ENCODE measurements at regions not wholly inside any gene's neighbourhood (a gene's known extent, or its start where the extent isn't known, plus 50 kb on each side); places are given as distances from the start of the nearest gene placed in this dataset.

DNA sequence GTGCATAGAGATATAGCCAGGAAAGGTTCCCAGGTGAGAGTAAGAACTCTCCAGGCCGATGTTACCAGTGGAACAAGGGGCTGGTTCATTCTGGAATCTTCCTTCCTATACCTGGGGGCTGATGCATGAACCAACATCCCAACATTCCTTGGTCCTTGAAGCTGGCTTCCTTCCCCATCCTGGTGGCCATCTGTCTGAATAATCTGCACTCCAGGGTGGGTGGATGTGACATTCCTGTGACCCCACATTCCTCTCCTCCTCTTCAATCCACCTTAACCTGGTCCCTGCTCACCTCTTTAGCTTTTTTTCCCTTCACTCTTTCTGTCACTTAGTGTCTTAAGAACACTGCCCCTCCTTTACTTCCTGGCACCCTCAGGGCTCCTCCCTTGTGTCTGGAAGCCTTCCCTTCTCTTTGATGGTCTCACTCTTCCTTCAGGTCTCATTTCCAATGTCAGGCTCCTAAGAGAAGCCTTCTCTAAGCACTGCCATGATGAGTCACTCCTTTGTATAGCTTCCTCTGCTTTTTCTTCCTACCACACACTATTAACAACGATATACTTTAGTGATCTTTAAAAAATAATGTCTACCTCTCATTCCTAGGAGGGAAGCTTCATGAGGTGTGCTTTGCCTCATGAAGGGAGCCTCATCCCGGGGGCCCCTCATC, 80.3 kb downstream of the BOD1 start:
- TF ChIP-seq, protein P1, sequence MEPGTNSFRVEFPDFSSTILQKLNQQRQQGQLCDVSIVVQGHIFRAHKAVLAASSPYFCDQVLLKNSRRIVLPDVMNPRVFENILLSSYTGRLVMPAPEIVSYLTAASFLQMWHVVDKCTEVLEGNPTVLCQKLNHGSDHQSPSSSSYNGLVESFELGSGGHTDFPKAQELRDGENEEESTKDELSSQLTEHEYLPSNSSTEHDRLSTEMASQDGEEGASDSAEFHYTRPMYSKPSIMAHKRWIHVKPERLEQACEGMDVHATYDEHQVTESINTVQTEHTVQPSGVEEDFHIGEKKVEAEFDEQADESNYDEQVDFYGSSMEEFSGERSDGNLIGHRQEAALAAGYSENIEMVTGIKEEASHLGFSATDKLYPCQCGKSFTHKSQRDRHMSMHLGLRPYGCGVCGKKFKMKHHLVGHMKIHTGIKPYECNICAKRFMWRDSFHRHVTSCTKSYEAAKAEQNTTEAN (CRISPR knock-in tag; IDR thresholded peaks at IDR 0.05) = no peak
- TF ChIP-seq, protein P2, sequence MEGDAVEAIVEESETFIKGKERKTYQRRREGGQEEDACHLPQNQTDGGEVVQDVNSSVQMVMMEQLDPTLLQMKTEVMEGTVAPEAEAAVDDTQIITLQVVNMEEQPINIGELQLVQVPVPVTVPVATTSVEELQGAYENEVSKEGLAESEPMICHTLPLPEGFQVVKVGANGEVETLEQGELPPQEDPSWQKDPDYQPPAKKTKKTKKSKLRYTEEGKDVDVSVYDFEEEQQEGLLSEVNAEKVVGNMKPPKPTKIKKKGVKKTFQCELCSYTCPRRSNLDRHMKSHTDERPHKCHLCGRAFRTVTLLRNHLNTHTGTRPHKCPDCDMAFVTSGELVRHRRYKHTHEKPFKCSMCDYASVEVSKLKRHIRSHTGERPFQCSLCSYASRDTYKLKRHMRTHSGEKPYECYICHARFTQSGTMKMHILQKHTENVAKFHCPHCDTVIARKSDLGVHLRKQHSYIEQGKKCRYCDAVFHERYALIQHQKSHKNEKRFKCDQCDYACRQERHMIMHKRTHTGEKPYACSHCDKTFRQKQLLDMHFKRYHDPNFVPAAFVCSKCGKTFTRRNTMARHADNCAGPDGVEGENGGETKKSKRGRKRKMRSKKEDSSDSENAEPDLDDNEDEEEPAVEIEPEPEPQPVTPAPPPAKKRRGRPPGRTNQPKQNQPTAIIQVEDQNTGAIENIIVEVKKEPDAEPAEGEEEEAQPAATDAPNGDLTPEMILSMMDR (IDR thresholded peaks at IDR 0.05) = no peak
- no peak for TF ChIP-seq NFE2L1 (CRISPR knock-in tag; IDR thresholded peaks at IDR 0.05)
- no peak for TF ChIP-seq CREB1 (CRISPR knock-in tag; IDR thresholded peaks at IDR 0.05)
- TF ChIP-seq CBFB (CRISPR knock-in tag; IDR thresholded peaks at IDR 0.05; ENCODE audit: low read depth) = no peak
- TF ChIP-seq NFYB (CRISPR knock-in tag; conservative IDR thresholded peaks at IDR 0.05; ENCODE audit: low read depth) = no peak
- no peak for TF ChIP-seq ZNF121 (CRISPR knock-in tag; IDR thresholded peaks at IDR 0.05)
- TF ChIP-seq, protein P3, sequence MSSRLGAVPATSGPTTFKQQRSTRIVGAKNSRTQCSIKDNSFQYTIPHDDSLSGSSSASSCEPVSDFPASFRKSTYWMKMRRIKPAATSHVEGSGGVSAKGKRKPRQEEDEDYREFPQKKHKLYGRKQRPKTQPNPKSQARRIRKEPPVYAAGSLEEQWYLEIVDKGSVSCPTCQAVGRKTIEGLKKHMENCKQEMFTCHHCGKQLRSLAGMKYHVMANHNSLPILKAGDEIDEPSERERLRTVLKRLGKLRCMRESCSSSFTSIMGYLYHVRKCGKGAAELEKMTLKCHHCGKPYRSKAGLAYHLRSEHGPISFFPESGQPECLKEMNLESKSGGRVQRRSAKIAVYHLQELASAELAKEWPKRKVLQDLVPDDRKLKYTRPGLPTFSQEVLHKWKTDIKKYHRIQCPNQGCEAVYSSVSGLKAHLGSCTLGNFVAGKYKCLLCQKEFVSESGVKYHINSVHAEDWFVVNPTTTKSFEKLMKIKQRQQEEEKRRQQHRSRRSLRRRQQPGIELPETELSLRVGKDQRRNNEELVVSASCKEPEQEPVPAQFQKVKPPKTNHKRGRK (CRISPR knock-in tag; IDR thresholded peaks at IDR 0.05; ENCODE audit: borderline replicate concordance) = no peak
- TF ChIP-seq, protein P4, sequence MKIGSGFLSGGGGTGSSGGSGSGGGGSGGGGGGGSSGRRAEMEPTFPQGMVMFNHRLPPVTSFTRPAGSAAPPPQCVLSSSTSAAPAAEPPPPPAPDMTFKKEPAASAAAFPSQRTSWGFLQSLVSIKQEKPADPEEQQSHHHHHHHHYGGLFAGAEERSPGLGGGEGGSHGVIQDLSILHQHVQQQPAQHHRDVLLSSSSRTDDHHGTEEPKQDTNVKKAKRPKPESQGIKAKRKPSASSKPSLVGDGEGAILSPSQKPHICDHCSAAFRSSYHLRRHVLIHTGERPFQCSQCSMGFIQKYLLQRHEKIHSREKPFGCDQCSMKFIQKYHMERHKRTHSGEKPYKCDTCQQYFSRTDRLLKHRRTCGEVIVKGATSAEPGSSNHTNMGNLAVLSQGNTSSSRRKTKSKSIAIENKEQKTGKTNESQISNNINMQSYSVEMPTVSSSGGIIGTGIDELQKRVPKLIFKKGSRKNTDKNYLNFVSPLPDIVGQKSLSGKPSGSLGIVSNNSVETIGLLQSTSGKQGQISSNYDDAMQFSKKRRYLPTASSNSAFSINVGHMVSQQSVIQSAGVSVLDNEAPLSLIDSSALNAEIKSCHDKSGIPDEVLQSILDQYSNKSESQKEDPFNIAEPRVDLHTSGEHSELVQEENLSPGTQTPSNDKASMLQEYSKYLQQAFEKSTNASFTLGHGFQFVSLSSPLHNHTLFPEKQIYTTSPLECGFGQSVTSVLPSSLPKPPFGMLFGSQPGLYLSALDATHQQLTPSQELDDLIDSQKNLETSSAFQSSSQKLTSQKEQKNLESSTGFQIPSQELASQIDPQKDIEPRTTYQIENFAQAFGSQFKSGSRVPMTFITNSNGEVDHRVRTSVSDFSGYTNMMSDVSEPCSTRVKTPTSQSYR (CRISPR knock-in tag; IDR thresholded peaks at IDR 0.05) = no peak
- no peak for TF ChIP-seq JUN (CRISPR knock-in tag; IDR thresholded peaks at IDR 0.05)
- TF ChIP-seq, protein P5, sequence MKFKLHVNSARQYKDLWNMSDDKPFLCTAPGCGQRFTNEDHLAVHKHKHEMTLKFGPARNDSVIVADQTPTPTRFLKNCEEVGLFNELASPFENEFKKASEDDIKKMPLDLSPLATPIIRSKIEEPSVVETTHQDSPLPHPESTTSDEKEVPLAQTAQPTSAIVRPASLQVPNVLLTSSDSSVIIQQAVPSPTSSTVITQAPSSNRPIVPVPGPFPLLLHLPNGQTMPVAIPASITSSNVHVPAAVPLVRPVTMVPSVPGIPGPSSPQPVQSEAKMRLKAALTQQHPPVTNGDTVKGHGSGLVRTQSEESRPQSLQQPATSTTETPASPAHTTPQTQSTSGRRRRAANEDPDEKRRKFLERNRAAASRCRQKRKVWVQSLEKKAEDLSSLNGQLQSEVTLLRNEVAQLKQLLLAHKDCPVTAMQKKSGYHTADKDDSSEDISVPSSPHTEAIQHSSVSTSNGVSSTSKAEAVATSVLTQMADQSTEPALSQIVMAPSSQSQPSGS (CRISPR knock-in tag; IDR thresholded peaks at IDR 0.05; ENCODE audit: borderline replicate concordance, low read depth) = no peak

Measured in WTC11 (cell line).